ENCODE measurements at regions not wholly inside any gene's neighbourhood (a gene's known extent, or its start where the extent isn't known, plus 50 kb on each side); places are given as distances from the start of the nearest gene placed in this dataset.

GRCh38 chr16:85462714-85463611 is 150.2 kb upstream of the GSE1 start:
- no peak for DNase-seq

- DNase-seq = no peak
Measured at GRCh38 chr16:85463672-85464382, 149.3 kb upstream of the GSE1 start.

DNA sequence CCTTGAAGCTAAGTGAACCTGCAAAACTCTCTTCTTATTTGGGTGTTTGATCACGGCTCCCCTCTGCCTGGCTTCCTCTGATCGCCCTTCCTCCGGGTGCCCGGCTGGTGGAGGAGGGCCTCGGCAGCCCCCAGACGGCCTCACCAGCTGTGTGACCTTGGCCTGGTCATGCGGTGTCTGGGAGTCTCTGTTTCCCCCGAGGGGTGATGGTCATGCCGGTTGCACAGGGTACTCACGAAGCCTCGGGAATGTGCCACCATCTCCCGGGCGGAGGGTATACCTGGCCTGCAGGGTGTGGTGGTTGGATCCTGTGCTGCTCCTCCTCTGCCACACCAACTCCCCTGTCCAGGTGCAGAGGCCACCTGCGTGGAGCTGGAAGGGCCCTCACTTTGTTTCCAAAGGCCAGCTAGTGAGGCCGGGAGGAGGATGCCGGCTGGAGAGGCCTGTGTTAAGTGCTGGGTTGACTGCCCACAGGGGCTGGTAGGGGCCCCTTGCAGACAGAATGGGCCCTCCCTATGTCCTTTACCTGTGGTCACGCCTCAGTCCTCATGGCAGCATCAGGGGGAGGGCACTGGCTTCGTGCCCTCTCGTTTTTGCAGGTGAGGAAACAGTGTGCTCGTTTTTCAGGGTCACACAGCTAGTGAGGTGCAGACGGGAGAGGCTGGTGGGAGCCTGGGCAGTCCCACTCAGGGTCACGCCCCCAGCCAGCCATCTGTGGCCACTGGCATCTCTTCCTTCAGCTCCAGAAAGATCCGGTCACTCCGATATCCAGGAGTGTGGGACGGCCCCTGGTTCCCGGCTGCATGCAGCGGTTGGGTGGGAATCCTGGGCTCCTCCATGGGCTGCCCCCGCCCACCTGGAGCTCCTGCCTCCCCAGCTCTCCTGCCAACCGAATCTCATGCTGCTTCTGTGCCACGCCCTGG is 148.5 kb upstream of the GSE1 start:
- DNase-seq = no peak

DNA sequence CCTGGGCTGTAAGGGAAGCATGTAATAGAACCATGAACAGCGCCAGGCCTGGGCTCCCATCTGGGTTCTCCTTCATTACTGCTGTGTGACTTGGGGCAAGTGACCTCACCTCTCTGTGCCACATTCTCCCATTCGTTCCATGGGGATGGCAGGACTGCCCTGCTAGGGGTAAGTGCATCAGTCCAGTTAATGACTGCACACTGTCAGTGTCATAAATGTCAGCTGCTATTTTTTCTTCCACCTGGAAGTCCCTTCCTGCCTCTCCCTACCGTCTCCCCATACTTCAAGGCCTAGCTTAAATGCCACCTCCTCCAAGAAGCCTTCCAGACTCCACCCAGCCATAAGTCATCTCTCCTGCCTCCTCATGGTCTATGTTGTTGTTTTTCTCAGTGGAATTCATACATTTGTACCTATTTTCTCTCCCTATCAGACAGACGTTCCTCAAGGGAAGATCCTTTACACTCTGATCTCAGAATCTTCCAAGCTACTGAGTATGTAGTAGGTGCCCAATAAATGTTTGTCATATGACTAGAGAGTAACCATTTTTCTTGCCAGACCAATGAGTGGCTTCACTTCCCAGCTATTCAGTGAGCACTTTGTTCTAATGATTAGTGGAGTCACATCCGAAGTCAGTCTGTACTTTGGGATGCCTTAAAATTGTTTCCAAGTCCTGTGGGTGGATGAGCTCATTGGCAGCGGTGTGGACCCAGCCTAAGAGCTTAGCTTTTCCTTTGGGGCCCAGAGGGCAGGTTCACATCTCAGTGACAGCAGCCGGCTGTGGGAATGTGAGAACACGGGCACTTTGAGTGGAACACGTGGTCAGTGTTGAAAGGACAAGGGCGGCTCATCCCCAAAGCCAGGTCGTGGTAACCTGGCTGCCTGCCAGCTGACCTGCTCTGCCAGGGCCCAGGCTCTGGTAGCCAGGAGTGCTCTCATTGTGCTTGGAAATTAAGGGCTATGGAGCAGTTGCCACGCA is 147.5 kb upstream of the GSE1 start:
- DNase-seq = no peak

GRCh38 chr16:85466304-85466700 is 146.8 kb upstream of the GSE1 start:
- no peak for DNase-seq

GRCh38 chr16:85466989-85467388 is 146.1 kb upstream of the GSE1 start:
- no peak for DNase-seq

DNA sequence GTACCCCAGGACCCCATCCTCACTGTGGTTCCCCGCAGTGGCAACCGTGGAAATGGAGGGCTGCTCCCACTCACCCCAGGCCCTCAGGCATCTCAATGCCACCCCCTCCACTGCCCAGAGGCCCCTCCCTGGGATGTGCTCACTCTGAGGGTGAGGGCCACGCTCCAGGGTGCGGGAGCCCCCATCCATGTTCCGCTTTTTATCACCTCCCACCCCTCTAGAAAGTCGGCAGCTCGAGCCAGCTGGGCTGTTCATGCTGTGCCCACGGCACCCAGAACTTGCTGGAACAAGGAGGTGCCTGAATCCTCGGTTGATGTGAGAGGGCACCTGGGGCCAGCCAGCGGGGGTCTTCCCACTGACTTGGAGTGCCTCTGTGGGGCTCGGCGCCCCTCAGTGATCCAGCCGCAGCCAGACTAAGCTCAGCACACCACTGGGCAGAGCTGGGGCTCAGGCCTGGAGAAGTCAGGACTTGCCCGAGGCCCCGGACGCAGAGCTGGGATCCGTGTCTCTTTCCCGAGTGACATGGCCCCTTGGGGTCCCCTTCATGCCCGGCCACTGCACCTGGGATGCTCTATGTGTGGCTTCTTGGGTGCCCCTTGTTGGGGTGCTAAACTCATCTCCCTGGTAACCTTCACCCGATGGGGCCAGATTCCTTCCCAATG is 143.1 kb upstream of the GSE1 start:
- DNase-seq = no peak

DNA sequence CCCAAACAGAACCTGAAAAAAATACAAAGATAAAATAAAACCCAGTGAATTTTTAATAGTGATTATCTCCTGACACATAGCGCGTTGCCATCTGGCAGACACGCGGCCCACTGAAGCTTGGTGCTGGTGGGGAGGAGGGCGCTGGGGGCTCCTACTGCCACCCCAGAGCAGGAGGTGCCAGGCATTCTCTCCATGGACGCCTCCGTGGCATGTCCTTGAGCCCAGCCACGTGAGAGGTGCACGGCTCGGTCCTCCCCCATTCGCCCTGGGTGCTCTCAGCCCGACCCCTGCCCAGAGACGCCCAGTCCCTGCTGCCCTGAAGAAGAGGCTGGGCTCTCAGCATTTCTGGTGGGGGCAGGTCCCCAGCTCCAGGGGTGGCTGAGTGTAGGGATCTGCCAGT is 142.2 kb upstream of the GSE1 start:
- no peak for DNase-seq

GRCh38 chr16:85471469-85472431 is 141.4 kb upstream of the GSE1 start:
- no peak for DNase-seq

DNA sequence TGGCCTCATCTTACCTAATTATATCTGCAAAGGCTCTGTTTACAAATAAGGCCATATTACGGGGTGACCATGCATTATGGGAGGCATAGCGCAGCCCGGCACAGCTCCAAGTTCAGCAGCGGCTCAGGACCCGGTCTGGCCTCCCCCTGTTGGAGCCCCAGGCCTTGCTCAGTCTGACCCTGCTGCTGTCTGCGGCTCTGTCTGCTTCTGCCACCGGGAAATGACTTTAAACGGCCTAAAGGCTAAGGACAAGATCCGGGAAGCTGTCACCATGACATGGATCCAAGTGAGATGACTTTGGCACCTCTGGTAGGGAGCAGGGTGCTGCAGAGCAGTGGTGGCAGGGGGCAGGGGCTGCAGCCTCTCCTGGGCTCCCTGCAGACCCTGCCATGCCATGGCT is 140.6 kb upstream of the GSE1 start:
- no peak for DNase-seq

DNA sequence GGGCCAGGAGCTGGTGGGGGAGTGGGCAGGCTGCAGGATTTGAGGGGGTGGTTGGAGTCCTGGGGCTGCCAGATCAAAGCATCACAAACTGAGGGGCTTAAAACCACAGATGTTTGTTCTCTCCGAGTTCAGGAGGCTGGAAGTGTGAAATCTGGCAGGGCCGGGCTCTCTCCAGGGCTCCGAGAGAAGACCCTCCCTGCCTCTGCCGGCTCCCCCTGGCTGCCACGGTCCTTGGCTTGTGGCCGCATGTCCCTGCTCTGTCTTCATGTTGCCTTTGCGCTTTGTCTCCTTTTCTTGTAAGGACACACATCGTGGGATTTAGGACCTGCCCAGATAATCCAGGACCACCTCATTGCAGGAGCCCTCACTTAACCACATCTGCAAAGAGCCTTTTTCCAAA is 139.8 kb upstream of the GSE1 start:
- no peak for DNase-seq

- no peak for DNase-seq
Measured at GRCh38 chr16:85473909-85474620, 139.1 kb upstream of the GSE1 start.

GRCh38 chr16:85474621-85475217 is 138.4 kb upstream of the GSE1 start:
- DNase-seq = no peak

- DNase-seq = no peak
Measured at GRCh38 chr16:85475233-85475632, 137.9 kb upstream of the GSE1 start.

DNA sequence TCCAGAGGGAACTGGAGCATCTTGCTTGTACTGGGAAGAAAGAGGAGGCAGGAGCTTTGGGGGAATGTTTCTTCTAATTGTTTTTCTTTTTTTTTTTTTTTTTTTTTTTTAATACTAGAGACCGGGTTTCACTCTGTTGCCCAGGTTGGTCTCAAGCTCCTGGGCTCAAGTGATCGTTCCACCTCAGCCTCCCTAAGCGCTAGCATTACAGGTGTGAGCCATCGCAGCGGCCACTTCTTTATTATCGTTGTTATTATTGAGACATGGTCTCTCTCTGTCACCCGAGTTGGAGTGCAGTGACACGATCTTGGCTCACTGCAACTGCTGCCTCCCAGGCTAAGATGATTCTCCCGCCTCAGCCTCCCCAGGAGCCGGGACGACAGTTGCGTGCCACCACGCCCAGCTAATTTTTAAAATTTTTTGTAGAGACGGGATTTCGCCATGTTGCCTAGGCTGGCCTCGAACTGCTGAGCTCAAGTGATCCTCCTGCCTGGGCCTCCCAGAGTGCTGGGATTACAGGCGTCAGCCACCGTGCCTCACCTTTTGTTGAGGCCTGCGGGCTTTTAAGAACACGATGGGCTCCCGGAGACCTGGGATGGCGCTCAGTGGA is 137.3 kb upstream of the GSE1 start:
- DNase-seq = no peak

DNA sequence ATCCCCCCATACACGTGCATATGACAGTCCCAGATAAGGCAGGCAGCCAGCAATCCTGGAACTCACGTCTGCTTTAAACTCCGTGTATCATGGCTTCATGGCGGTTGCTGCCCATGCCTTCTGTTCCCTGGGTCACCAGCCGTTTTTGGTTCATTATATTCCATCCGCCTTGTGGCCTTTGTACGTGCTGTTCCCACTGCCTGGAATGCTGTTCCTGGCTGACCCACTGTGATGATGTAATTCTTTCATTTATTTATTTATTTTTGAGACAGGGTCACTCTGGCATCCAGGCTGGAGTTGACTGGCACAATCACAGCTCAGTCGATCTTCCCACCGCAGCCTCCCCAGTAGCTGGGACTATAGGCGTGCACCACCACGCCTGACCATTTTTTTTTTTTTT is 136.7 kb upstream of the GSE1 start:
- no peak for DNase-seq

DNA sequence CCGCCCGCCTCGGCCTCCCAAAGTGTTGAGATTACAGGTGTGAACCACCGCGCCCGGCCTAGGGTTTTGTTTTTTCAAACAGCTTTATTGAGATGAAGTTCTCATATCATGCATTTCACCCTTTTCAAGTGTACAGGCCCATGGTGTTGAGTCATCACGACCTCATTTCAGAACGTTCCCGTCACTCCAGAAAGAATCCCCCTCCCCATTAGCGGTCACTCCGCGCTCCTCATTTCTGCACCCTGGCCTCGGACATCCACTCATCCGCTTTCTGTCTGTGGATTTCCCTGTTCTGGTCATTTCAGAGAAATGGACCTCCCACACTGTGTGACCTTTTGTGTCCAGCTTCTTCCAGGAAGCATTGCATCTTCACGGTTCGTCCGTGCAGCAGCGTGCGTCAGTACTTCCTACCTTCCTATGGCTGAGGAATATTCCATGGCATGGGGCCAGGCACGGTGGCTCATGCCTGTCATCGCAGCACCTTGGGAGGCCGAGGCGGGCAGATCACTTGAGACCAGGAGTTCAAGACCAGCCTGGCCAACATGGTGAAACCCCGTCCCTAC is 135.2 kb upstream of the GSE1 start:
- DNase-seq = no peak

Measured in AML-193 (cell line).